GM12864 (cell line): ENCODE measurements at regions not wholly inside any gene's neighbourhood (a gene's known extent, or its start where the extent isn't known, plus 50 kb on each side); places are given as distances from the start of the nearest gene placed in this dataset.

Experiments
- DNase-seq: peaks from one replicate; pipeline ENCODE4 v3.0.0-alpha.2; 2011; ENCODE audit warnings: low read depth
- H3K4me3 ChIP-seq: 2 replicates; pipeline ENCODE4 v1.5.1; 2011; ENCODE audit warnings: mild to moderate bottlenecking, low read depth, low read length, control low read depth
- CTCF ChIP-seq: IDR thresholded peaks from 2 replicates; pipeline ENCODE4 v1.5.1; 2011; ENCODE audit warnings: low read depth, mild to moderate bottlenecking, moderate library complexity, low read length, control low read depth, inconsistent platforms; ENCODE audit errors: missing control alignments

- no peak for DNase-seq
- no peak overlapping the region for H3K4me3 ChIP-seq
- TF ChIP-seq CTCF = peak; percentile 55
Observed at GRCh38 chr3:163056874-163057497, 1560.4 kb downstream of the OTOL1 start.

GRCh38 chr3:163058031-163058854 is 1561.6 kb downstream of the OTOL1 start:
- DNase-seq = no peak
- no peak overlapping the region for H3K4me3 ChIP-seq
- no peak for TF ChIP-seq CTCF

DNA sequence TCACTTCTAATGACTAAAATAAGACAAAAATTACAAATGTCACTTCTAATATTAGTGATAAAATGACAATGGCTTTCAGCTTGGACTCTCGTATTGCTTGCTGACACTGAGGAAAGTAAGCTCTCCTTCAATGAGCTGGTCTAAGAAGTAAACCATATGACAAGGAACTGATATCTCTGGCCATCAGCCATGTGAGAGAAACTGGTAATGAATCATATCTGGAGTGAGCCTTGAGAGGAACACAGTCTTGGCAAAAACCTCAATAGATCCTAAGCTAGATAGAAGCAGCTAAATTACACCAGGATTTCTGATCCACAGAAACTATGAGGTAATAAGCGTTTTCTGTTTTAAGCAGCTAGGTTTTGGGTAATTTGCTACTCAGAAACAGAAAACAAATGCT is 1575.1 kb downstream of the OTOL1 start:
- H3K4me3 ChIP-seq = no peak overlapping the region
- TF ChIP-seq CTCF = no peak
- DNase-seq = no peak
